ENCODE measurements at regions not wholly inside any gene's neighbourhood (a gene's known extent, or its start where the extent isn't known, plus 50 kb on each side); places are given as distances from the start of the nearest gene placed in this dataset.

DNA sequence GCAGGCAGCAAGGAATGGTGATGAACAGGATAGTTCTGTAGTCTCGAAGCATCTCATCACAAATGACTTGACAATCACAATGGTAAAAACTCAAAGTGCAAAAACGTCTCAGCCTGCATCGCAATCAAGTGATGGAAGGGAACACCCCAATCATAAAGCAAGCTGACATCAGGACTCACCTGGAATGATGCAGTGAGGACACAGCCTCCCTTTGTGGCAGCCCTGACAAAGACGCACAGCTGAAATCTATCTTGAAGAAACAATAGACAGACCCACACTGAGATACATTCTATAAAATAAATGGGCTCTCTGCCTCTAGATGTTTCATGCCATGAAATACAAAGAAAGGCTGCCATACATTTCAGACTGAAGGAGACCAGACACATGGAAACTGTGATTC, 748.0 kb upstream of the IGFBP3 start:
- CTCF ChIA-PET = no interaction called here
- no peaks in the 10 kb centered on the region for H3K36me3 ChIP-seq (replicated peaks in 1 of 2; ENCODE audit: control extremely low read depth in 1 of 2, control insufficient read depth in 1 of 2, extremely low read depth in 1 of 2, insufficient read depth in 2 of 2, low read length in 1 of 2)
- no peak overlapping the region for H3K9ac ChIP-seq (ENCODE audit: low read length)
- H3K4me3 Mint-ChIP-seq = no peak overlapping the region
- ATAC-seq (ENCODE audit: low read depth) (no peak), DNase-seq (no peak)
- no peaks in the 10 kb centered on the region for H3K27me3 ChIP-seq (replicated peaks in 1 of 4; ENCODE audit: control extremely low read depth in 1 of 4, control insufficient read depth in 3 of 4, insufficient read depth in 4 of 4, low read length in 3 of 4)
- no peaks in the 10 kb centered on the region for H3K79me2 ChIP-seq (ENCODE audit: control insufficient read depth, insufficient read depth, low read length)
- no peaks in the 10 kb centered on the region for H3K4me1 Mint-ChIP-seq
- H3K27ac ChIP-seq (ENCODE audit: low read length in 2 of 2) = no peak overlapping the region
- H3K9me3 ChIP-seq (ENCODE audit: control extremely low read depth in 1 of 3, control insufficient read depth in 2 of 3, insufficient read depth in 1 of 3, low read length in 2 of 3) = peaks cover 0 to 3% (median 0%) of the 10 kb centered on the region in 3 donors
- no peak for TF ChIP-seq EZH2 (IDR thresholded peaks at IDR 0.05; ENCODE audit: borderline replicate concordance, insufficient read depth, low read depth, low read length, poor library complexity, severe bottlenecking)
- no peak for TF ChIP-seq CTCF (IDR thresholded peaks at IDR 0.05)
- no peaks in the 10 kb centered on the region for H4K20me1 ChIP-seq (ENCODE audit: control insufficient read depth, insufficient read depth, low read length, poor library complexity, severe bottlenecking)
- 100% methylated on average over 3 of the region's 4 CpGs for WGBS (ENCODE audit: insufficient coverage)
- H3K4me1 ChIP-seq (ENCODE audit: control insufficient read depth in 2 of 2, insufficient read depth in 2 of 2, low read length in 2 of 2) = no peaks in the 10 kb centered on the region
- intact Hi-C loops (cut with micrococcal nuclease) = no loop called here
- H3K27me3 Mint-ChIP-seq = peaks cover 3% of the 10 kb centered on the region
- no peak overlapping the region for H3K4me2 ChIP-seq (replicated peaks; ENCODE audit: low read depth, low read length, poor library complexity, severe bottlenecking)
- H3K27ac Mint-ChIP-seq = no peak overlapping the region
- H3K4me3 ChIP-seq (ENCODE audit: control extremely low read depth in 1 of 5, extremely low read depth in 1 of 5, insufficient read depth in 1 of 5, low read depth in 2 of 5, low read length in 4 of 5) = no peak overlapping the region
- H3K9me3 Mint-ChIP-seq (ENCODE audit: insufficient read depth) = peaks cover 2% of the 10 kb centered on the region
- H2AFZ ChIP-seq (ENCODE audit: insufficient read depth, low read depth, low read length, poor library complexity, severe bottlenecking) = no peak overlapping the region
- POLR2A ChIA-PET = no interaction called here

DNA sequence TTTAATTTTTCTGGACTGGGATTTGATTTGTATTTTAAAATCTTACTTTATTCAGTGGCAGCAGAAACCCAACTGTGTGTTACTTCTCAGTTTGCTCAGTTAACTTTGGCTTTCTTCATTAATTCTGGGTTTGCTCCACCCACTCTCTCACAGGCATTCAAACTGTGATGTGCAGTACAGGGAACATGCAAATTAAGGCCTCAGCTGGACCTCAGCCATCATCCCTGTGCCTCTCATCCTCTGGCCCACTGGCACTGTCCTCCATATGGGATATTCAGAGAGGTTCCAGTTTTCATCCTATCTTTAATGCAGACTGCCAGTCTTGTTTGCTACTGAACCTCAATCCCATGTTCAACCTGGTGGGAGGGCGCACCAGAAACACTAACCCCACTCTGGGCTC, 743.4 kb upstream of the IGFBP3 start:
- no peak overlapping the region for H3K4me3 Mint-ChIP-seq
- Histone ChIP-seq H4K20me1 (ENCODE audit: control insufficient read depth, insufficient read depth, low read length, poor library complexity, severe bottlenecking) (no peaks in the 10 kb centered on the region), H3K36me3 (replicated peaks in 1 of 2; ENCODE audit: control extremely low read depth in 1 of 2, control insufficient read depth in 1 of 2, extremely low read depth in 1 of 2, insufficient read depth in 2 of 2, low read length in 1 of 2) (no peaks in the 10 kb centered on the region), H3K4me3 (ENCODE audit: control extremely low read depth in 1 of 5, extremely low read depth in 1 of 5, insufficient read depth in 1 of 5, low read depth in 2 of 5, low read length in 4 of 5) (no peak overlapping the region), H3K27ac (ENCODE audit: low read length in 2 of 2) (no peak overlapping the region), H3K27me3 (replicated peaks in 1 of 4; ENCODE audit: control extremely low read depth in 1 of 4, control insufficient read depth in 3 of 4, insufficient read depth in 4 of 4, low read length in 3 of 4) (no peaks in the 10 kb centered on the region), H3K4me1 (ENCODE audit: control insufficient read depth in 2 of 2, insufficient read depth in 2 of 2, low read length in 2 of 2) (no peaks in the 10 kb centered on the region), H3K4me2 (replicated peaks; ENCODE audit: low read depth, low read length, poor library complexity, severe bottlenecking) (no peak overlapping the region), H3K79me2 (ENCODE audit: control insufficient read depth, insufficient read depth, low read length) (no peaks in the 10 kb centered on the region), H3K9me3 (ENCODE audit: control extremely low read depth in 1 of 3, control insufficient read depth in 2 of 3, insufficient read depth in 1 of 3, low read length in 2 of 3) (peaks cover 0 to 8% (median 0%) of the 10 kb centered on the region in 3 donors), H2AFZ (ENCODE audit: insufficient read depth, low read depth, low read length, poor library complexity, severe bottlenecking) (no peak overlapping the region), H3K9ac (ENCODE audit: low read length) (no peak overlapping the region)
- H3K27me3 Mint-ChIP-seq = no peaks in the 10 kb centered on the region
- WGBS (ENCODE audit: insufficient coverage) = 82% methylated on average over 1 of the region's 1 CpG
- no peak overlapping the region for H3K27ac Mint-ChIP-seq
- intact Hi-C loops (cut with micrococcal nuclease) = no loop called here
- CTCF ChIA-PET = no interaction called here
- H3K9me3 Mint-ChIP-seq (ENCODE audit: insufficient read depth) = peaks cover 2% of the 10 kb centered on the region
- POLR2A ChIA-PET = no interaction called here
- H3K4me1 Mint-ChIP-seq = no peaks in the 10 kb centered on the region
- ATAC-seq (ENCODE audit: low read depth) (no peak), DNase-seq (no peak)
- no peak for TF ChIP-seq EZH2 (IDR thresholded peaks at IDR 0.05; ENCODE audit: borderline replicate concordance, insufficient read depth, low read depth, low read length, poor library complexity, severe bottlenecking)
- no peak for TF ChIP-seq CTCF (IDR thresholded peaks at IDR 0.05)
